GM19023 (cell line): ENCODE measurements at regions not wholly inside any gene's neighbourhood (a gene's known extent, or its start where the extent isn't known, plus 50 kb on each side); places are given as distances from the start of the nearest gene placed in this dataset.

Experiments
- ATAC-seq: cut with Tn5 transposase; IDR thresholded peaks from one replicate; pipeline ENCODE4 v1.9.1; 2021; ENCODE audit warnings: mild to moderate bottlenecking, moderate library complexity; ENCODE audit not compliant: unreplicated experiment

DNA sequence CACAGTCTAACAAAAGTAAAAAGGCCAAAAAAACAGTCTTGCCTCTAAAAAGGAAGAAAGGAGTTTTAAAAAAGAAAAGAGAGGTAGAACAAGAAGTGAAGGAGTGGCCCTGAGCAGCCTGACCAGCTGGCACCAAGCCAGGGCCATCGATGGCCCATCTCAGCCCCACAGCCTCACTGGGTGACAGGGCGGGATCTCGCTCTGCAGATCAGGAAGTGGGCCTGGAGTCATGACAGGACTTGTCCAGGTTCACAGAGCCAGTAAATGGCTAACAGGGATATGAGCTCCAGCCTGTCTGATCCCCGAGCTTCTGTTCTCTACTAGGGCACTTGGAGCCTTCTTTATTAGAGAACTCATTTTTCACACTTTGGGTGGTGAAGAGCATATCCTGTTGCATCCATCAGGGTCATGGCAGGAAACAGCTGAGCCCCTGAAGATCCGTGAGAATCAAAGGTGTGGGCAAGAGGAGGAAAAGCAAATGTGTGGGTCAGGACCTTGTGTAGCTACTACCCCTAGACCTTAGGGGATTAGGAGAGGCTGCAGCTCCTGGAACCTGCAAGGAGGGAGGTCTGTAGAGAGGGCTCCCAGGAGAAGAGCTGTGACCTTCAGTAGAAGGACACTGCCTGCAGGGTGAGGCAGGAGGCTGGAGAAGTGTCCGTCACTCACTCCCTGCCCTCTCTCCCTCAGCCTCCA, 299.0 kb upstream of the MSX2 start:
- no peak for ATAC-seq

DNA sequence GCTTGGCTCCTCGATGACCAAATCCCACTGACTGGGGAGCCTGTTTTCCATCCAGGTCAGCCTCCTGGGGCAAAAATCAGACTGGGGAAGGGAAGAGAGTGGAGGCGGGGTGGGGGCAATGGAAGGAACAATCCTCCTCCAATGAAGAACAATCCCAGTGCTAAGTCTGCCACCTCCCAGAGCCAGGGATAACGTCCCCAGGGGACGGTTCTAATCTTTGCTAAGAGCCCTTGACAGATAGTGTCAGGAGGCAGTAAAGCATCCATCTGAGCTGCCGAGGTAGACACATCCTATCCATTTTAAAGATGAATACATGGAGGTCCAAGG, 298.5 kb upstream of the MSX2 start:
- ATAC-seq: no peak

DNA sequence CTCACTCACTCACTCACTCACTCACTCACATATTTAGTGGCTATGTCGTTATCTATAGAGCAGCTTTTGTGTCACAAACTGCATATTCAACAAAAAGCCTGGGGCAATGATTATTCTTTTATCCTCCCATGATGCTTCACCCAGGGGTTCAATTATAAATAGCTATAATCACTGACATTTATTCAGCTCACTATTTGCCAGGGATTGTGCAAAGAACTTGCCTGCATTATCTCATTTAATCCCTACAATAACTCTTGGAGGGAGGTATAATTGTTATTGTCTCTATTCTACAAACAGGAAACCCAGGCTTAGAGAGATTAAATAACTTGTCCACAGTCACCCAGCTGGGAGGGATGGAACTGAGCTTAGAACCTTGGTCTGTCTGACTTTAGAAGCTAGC, 298.0 kb upstream of the MSX2 start:
- ATAC-seq: no peak

DNA sequence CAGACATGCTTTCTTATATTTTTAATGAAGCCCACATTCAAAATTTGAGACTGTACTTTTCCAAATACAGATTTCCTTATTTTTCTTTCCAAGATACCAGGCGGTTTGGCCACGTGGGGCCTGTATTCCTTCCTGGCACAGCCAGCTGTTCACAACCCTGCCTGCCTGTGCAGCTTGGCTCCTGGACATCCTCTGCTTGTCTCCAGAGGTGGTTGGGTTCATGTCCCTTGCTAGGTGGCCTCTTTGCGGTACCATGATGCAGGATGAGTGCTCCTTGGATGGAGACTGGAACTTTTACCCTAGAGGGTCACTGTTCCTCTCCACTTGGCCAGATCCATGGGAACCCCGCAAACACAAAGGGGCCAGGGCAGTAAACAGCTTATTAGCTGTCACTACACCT, 297.5 kb upstream of the MSX2 start:
- no peak for ATAC-seq

DNA sequence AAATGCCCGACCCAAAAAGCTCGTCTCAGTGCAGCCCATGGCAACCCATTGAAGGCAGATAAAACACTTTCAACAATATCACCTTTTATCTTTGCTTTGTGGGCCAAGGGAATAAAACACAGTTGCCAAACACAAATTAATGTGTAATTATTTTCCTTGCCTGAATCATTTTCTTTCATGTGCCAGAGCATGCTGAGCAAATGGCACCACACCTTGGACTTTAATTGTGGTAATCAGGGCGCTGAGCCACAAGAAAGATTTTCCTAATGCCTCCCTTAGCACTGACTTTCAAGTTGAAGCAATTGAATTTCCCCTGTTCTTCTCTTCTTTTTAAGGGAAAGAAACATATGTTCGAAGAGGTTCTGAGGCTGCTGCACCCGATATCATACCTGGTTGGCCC, 297.1 kb upstream of the MSX2 start:
- ATAC-seq: no peak

DNA sequence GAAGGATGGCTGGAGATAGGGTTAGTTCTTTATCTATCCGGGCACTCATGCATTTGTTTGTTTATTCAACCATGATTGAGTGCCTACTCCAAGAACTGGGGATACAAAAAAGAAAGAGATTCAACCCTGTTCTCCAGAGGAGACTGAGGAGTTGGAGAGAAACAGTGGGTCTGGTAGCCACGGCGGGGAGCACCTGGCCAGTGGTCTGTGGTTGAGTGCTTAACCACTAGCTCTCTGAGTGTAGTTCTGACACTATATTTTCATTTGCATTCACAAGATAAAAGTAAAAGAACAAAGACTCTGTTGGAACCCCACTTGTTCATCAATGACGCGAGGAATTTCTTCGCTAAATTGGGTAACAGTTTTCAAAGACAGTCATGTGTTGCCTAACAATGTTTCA, 295.5 kb upstream of the MSX2 start:
- no peak for ATAC-seq

DNA sequence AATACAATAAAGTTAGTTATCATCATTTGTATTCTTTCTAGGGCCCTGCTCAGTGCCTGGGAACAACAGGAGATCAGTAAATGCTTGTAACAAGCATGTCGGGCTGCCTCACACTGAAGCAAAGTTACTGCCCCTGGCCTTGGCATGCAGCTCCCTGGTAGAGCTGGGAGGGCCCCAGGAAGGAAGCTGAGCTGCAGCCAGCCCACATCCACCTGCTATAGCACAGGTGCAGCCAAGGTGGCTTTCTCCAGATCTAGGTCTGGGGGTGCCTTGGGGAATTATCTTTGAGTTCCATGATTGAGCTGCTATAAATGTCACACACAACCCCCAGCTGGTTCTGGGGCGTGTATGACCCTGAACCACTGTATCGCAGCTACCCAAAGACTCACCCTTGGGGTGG, 293.4 kb upstream of the MSX2 start:
- no peak for ATAC-seq

DNA sequence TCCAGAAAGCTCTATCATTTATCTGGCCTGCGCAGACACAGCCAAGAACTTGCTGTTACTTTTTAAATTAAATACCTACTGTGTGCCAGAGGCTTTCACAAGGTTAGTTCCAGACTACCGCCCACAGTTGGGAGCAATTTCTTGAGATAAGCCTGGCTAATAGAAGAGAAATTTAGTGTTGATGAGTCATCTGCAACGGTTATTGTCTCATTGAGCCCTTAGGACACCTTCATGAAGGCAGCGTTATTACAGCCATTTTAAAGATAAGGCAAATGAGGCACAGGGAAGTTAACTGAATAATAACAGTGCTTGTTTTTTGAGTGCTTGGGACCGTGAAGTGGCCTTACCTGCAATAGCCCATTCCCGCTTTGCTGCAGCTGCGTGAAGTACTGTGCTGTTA, 292.9 kb upstream of the MSX2 start:
- no peak for ATAC-seq

DNA sequence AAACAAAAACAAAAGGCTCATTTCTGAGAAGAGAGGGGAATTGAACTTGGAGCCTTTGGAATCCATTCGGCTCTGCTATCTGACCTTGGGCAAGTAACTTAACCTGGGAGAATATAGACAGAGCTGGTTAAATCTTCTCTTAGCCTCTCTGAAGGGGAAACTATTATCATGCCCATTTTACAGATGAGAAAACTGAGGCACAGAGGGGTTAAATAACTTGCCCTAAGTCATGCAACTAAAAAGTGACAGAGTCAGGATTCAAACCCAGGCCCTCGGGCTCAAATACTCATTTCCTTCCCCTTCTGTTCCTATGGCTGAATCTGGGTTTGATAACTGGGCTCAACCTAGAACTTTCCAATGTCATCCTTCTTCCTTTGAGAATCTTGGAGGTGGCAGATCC, 291.3 kb upstream of the MSX2 start:
- ATAC-seq: no peak

DNA sequence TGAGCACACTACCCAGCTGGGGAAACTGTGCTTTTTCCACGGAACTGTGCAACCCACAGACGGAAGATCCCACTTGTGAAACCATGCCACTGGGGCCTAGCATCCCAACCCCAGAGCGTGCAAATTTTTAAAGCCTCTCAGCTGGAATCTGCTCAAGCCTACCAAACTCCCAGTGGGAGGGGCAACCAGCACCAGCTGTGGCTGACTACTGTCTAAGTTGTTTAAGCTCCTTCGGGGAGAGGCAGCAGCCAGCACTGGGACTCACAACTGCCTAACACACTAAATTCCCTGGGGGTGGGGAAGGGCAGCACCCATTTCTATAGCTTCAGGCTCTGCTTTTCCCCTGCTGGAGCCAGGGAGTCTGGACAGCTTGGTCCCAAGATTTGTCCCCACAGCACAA, 287.6 kb upstream of the MSX2 start:
- ATAC-seq: no peak

DNA sequence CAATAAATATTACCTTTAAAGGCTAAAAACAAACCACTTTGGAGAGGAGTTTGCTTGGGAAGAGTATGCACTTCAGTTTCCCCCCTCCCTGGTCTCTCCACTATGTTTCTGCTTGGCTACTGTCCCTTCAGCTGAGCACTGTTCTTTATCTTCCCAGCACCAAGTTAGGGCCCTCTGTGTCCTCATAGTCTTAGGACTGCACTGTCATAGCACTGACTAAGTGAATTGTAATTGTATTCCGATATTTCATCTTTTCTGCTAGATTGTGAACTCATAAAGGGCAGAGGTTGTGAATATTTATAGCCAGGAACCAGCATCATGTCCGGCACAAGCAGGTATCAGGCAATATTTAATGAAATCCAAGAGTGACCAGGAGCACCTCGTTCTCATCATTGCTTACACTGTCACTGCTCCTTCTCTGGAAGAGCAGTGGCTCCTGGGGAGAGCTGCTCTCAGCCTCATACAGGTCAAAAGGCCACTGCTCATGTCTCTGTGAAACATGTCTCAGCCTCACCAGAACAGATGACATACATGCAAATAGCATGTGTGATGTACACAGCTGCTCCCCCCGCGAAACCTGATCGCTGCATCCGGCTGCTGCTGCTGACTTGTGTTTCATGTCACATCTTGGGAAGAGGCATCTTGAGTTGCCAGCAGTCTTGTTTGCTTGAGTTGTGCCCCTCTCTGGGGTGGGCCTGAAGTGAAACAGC, 279.7 kb upstream of the MSX2 start:
- no peak for ATAC-seq

DNA sequence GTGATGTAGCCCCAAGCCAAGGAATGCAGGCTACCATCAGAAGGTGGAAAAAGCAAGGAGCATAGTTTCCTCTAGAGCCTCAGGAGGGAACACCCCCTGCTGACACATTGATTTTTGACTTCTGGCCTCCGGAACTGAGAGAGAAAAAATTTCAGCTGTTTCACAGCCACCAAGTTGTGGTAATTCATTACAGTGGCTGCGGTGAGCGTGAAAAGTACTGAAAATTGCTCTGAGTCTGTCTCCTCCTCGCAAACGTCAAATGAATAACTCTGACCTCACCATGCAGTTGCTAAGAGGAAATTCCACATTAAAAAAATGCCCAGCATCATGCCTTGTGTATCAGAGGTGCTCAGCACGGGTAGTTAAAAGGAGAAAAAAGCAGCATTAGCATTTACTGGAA, 277.9 kb upstream of the MSX2 start:
- no peak for ATAC-seq

DNA sequence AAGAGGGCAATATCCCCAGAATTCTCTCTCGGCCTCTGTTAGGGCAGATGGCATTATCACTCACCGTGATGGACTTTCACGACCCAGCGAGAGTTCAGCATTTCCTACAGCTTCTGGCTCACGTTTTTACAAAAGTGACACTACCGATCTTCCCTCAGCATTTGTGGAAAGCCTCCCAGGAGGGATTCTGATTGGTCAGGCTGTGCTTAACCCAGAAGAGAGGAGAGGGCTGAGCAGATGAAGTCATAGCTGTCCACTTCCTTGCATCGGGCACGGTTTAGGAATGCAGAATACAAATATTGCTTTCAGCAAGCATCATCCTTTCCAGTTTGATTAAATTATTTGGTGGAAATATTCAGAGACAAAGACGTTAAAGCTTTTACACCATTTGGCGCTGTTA, 277.4 kb upstream of the MSX2 start:
- no peak for ATAC-seq

DNA sequence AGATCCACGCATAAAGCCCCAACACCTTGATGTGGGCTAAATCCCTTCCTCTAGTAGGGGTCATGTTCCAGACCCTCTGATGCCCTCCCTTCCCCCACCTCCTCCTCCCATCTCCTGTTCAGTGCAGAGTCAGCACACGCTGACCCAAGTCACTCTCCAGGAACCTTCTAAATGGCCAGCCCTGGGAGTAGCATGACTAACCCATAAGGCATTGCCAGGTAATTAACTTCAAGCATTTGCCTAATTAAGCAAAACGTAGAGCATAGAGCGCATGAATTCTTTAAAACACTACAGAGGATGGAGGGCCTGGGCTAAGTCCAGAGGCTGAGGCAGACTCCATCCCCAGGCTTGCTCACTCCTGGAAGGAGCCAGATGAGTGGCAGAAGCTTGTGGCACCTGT, 276.3 kb upstream of the MSX2 start:
- no peak for ATAC-seq

DNA sequence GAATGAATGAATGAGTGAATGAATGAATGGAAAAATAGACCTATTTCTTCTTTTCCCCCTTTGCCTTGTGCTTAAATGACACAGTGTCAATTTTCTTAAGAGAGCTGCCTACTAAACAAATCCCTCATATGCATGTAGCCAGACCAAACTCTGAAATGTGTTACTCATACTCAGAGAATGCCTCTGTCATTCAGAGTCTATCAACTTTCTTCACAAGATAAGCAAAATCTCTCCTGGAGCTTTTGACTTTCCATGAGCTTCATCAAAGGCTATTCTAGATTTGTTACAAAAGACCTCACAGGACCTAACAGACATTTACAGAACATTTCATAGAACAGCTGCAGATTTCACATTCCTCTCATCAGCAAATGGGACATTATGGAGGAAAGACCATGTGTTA, 275.7 kb upstream of the MSX2 start:
- no peak for ATAC-seq

DNA sequence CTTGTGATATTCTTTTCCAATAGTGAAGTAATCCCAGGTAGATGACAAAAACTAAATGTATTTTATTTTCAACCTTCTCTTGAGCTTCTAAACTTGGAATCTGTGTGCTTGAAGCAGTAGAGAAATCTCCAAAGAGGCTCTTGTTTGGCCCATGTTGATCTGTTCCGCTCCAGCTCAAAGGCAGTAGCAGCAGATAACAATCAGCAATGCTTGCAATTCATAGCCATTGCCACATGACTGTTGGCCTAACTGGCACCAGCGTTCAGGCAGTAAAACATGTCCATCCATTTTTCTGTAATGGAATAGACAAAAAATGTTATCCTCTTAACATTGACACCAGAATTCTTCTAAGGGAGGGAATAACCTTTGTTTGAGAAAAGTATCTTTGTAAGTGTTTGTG, 270.7 kb upstream of the MSX2 start:
- ATAC-seq: no peak

DNA sequence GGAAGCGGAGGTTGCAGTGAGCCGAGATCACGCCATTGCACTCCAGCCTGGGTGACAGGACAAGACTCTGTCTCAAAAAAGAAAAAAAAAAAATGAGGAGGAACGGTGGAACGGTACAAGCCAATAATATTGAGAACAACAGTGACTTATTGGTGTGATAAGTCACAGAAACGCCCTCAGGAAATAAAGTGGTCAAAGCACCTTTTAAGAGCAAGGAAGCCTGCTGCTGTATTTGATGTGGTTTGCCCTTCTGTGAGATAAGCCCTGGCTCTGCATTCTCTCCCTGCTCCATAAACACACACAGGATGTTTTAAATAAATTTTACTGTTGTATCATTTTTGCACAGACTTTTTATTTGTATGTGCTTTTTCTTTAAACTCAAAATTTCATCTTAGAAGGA, 269.9 kb upstream of the MSX2 start:
- ATAC-seq: no peak

DNA sequence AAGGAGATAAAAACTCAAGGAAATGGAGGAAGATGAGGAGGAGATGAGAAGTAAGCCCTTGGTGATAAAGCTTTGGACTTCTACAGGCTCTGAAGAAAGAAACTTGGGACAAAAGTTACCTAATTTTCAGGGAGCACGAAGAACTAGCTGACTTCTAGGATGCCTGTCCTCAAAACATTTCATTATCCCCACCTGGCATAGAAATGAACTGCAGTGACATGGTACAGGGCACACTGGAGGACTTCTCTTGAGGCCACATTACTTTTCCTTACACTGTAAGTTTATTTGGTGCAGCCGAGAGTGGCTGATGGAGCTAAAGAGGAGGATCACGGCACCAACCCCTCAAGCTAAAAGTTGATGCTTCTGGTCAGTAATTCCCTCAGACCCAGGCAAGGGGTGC, 269.5 kb upstream of the MSX2 start:
- ATAC-seq: no peak

DNA sequence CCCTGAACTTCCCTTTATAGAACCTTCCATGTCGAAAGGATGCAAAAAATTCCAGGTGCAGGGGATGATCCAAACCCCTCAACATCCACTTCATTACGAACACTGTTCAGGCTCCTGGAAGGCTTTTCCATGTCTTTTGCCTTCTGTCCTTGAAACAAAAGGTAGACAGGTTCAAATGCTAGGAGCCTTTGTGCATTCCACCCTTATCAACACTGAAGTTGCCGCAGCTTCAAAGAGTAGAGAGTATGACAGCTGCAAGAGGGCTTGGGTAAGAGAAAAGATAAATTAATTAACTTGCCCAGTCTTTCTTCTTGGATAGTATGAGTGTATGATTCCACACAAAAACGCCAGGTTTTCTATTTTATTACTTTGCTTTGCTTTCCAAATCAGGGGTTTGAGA, 269.1 kb upstream of the MSX2 start:
- no peak for ATAC-seq

DNA sequence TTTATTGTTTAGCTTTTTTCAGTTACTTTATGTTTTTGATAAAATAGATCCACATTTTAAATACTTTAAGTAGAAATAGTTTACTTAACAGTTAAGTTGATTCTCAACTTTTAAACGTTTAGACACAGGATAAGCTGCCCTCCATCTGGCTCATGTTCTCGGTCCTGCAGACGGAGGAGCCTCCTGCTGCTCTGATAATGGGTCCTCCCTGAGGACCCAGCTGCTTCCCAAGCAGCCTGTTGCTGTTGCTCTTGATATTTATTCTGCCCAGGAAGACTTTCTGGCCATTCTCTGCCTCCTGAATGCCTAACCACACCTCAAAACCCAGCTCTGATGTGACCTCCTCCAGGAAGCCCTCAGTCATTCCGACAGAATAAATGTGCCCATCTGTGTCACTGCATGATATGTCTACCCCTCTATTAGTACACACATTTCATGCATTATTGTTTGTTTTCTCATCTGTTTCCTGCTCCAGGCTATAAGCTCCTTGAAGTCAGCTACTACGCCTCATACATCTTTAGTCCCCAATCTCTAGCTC, 267.2 kb upstream of the MSX2 start:
- no peak for ATAC-seq

DNA sequence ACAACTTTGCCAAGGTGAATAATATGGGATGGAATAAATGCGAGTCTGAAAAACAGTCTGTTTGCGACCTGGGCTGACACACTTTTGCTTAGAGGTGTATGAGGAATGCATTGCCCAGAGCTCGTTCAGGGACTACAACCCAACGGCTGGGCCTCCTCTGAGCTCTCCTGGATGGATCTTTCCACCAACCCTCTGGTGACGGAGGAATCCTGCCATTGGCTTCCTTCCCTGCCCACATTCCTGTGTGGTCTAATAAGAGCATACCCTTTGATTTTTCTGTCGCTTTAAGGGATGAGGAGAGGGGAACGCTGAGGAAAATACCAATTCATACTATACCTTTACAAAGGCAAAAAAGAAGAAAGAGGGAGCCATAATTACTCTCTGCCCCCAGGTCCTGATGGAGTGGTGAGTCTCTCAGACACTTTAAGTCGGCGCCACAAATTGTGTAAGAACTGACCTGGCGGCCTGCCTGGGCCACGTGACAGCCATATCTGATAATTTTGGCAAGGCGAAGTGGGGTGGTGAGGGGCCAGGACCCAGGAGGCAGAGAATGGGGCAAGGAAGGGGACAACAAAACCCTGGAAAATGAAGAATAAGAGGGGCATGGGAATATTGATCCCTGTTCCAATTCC, 265.2 kb upstream of the MSX2 start:
- no peak for ATAC-seq

DNA sequence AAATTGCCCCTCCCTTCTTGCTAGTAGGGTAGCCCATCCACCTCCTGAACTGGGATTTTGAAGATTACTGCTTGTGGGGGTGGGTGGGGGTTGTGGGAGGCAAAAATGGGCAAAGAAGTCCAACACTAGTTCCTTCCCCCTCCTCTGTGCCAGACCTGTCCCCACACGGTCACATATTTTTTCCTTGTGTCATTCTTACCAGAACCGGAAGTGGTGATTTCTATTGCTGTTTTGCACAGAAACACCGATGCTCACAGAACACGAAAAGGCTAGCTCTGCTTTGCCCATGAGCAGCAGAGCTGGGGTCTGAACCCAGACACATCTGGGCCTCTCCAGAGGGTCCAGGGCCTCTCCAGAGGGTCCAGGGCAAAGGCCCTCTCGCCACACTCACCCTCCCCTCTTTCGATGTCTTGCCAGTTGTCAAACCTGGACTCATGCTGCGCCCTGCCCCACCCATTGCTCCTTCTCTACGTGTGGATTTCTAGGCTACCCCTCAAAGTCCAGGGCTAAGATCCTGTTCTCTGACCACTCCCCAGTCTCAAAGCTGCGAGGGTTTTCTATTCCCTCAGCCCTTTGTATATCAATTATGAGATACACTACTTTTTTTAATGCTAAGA, 264.4 kb upstream of the MSX2 start:
- ATAC-seq: no peak
